ENCODE measurements at regions not wholly inside any gene's neighbourhood (a gene's known extent, or its start where the extent isn't known, plus 50 kb on each side); places are given as distances from the start of the nearest gene placed in this dataset.

GRCh38 chr16:9428355-9429005 is 337.0 kb downstream of the HAPSTR1 start:
- Histone ChIP-seq H3K9me3 (no peaks in the 10 kb centered on the region), H3K36me3 (no peaks in the 10 kb centered on the region), H3K4me3 (no peak overlapping the region), H3K27ac (no peak overlapping the region), H3K4me1 (no peaks in the 10 kb centered on the region), H3K27me3 (no peaks in the 10 kb centered on the region)
- no peak for DNase-seq
- ATAC-seq = no peak
- TF ChIP-seq POLR2A (IDR thresholded peaks at IDR 0.05) (no peak), CTCF (IDR thresholded peaks at IDR 0.05 in 4 of 5, conservative IDR thresholded peaks at IDR 0.05 in 1 of 5) (no peak)
- intact Hi-C loops (cut with DNase I; ENCODE audit: low total_unique reads) (no loop called here), in situ Hi-C loops (cut with MboI; ENCODE audit: low sequenced_read_pairs in 4 of 4) (no loop called here)

GRCh38 chr16:9429646-9430330 is 338.3 kb downstream of the HAPSTR1 start:
- Histone ChIP-seq H3K36me3 (no peaks in the 10 kb centered on the region), H3K27ac (no peak overlapping the region), H3K9me3 (no peaks in the 10 kb centered on the region), H3K4me3 (no peak overlapping the region), H3K27me3 (no peaks in the 10 kb centered on the region), H3K4me1 (no peaks in the 10 kb centered on the region)
- DNase-seq = no peak
- in situ Hi-C loops (cut with MboI; ENCODE audit: low sequenced_read_pairs in 4 of 4) = no loop called here
- intact Hi-C loops (cut with DNase I; ENCODE audit: low total_unique reads) = no loop called here
- TF ChIP-seq CTCF (IDR thresholded peaks at IDR 0.05 in 4 of 5, conservative IDR thresholded peaks at IDR 0.05 in 1 of 5) (no peak), POLR2A (IDR thresholded peaks at IDR 0.05) (no peak)
- no peak for ATAC-seq

GRCh38 chr16:9434659-9435058 is 343.2 kb downstream of the HAPSTR1 start:
- H3K4me3 ChIP-seq = no peak overlapping the region
- ATAC-seq (no peak), DNase-seq (no peak)
- intact Hi-C loops (cut with DNase I; ENCODE audit: low total_unique reads) (no loop called here), in situ Hi-C loops (cut with MboI; ENCODE audit: low sequenced_read_pairs in 4 of 4) (no loop called here)
- no peaks in the 10 kb centered on the region for H3K27me3 ChIP-seq
- H3K4me1 ChIP-seq = no peaks in the 10 kb centered on the region
- no peak overlapping the region for H3K27ac ChIP-seq
- TF ChIP-seq CTCF (IDR thresholded peaks at IDR 0.05 in 4 of 5, conservative IDR thresholded peaks at IDR 0.05 in 1 of 5) = no peak
- no peak for TF ChIP-seq POLR2A (IDR thresholded peaks at IDR 0.05)
- no peaks in the 10 kb centered on the region for H3K9me3 ChIP-seq
- no peaks in the 10 kb centered on the region for H3K36me3 ChIP-seq

- Histone ChIP-seq H3K27me3 (no peaks in the 10 kb centered on the region), H3K27ac (no peak overlapping the region), H3K36me3 (no peaks in the 10 kb centered on the region), H3K4me1 (no peaks in the 10 kb centered on the region), H3K9me3 (no peaks in the 10 kb centered on the region), H3K4me3 (no peak overlapping the region)
- in situ Hi-C loops (cut with MboI; ENCODE audit: low sequenced_read_pairs in 4 of 4) = no loop called here
- no peak for DNase-seq
- ATAC-seq = no peak
- TF ChIP-seq CTCF (IDR thresholded peaks at IDR 0.05 in 4 of 5, conservative IDR thresholded peaks at IDR 0.05 in 1 of 5) (no peak), POLR2A (IDR thresholded peaks at IDR 0.05) (no peak)
- intact Hi-C loops (cut with DNase I; ENCODE audit: low total_unique reads) = no loop called here
Observed at GRCh38 chr16:9436175-9436574, 344.7 kb downstream of the HAPSTR1 start.
